ENCODE measurements at regions not wholly inside any gene's neighbourhood (a gene's known extent, or its start where the extent isn't known, plus 50 kb on each side); places are given as distances from the start of the nearest gene placed in this dataset.
"Not testable (repeated sequence)": the region's sequence is repeated elsewhere in the genome, so short reads cannot be mapped to it uniquely, and the experiment has no call there.

- DNase-seq (ENCODE audit: low read depth) = peak; percentile 43
Observed at GRCh38 chr7:104264285-104264684, 56.5 kb upstream of the ORC5 start.

GRCh38 chr7:104267701-104268368, 60.0 kb upstream of the ORC5 start:
- DNase-seq (ENCODE audit: low read depth) = peak; percentile 13

GRCh38 chr7:104271948-104272347, 56.5 kb upstream of the LHFPL3 start:
- DNase-seq (ENCODE audit: low read depth) = no peak

GRCh38 chr7:104272767-104273384, 55.5 kb upstream of the LHFPL3 start:
- peak; percentile 41 for DNase-seq (ENCODE audit: low read depth)

GRCh38 chr7:104275900-104276299, 52.5 kb upstream of the LHFPL3 start:
- DNase-seq (ENCODE audit: low read depth) = peak; percentile 11

GRCh38 chr7:104276730-104277129, 51.7 kb upstream of the LHFPL3 start:
- DNase-seq (ENCODE audit: low read depth) = not testable (repeated sequence)
